ENCODE measurements at regions not wholly inside any gene's neighbourhood (a gene's known extent, or its start where the extent isn't known, plus 50 kb on each side); places are given as distances from the start of the nearest gene placed in this dataset.
"Not testable (repeated sequence)": the region's sequence is repeated elsewhere in the genome, so short reads cannot be mapped to it uniquely, and the experiment has no call there.

- no peaks in the 10 kb centered on the region for H4K20me1 ChIP-seq (ENCODE audit: insufficient read depth, low read length)
- no peak overlapping the region for H3K9ac ChIP-seq (ENCODE audit: low read length)
- TF ChIP-seq CTCF (IDR thresholded peaks at IDR 0.05; ENCODE audit: low read length) (no peak), EZH2 (IDR thresholded peaks at IDR 0.05; ENCODE audit: borderline replicate concordance, low read length) (no peak)
- H3K27ac ChIP-seq (ENCODE audit: low read depth, low read length, poor library complexity, severe bottlenecking): no peak overlapping the region
- H3K36me3 ChIP-seq (ENCODE audit: insufficient read depth, low read length): no peaks in the 10 kb centered on the region
- no peak overlapping the region for H3K4me2 ChIP-seq (ENCODE audit: low read length)
- H3K79me2 ChIP-seq (ENCODE audit: insufficient read depth, low read length): no peaks in the 10 kb centered on the region
- no peak overlapping the region for H3K4me3 ChIP-seq (ENCODE audit: low read depth, low read length, poor library complexity, severe bottlenecking)
- no peaks in the 10 kb centered on the region for H3K4me1 ChIP-seq (ENCODE audit: insufficient read depth, low read length, severe bottlenecking)
- no peak overlapping the region for H2AFZ ChIP-seq (ENCODE audit: low read length)
- H3K27me3 ChIP-seq (ENCODE audit: insufficient read depth, low read length): no peaks in the 10 kb centered on the region
- H3K9me3 ChIP-seq (ENCODE audit: low read length): no peaks in the 10 kb centered on the region
- H3F3A ChIP-seq (ENCODE audit: insufficient read depth, low read length): no peaks in the 10 kb centered on the region
- H3K9me2 ChIP-seq (ENCODE audit: low read depth, low read length): no peaks in the 10 kb centered on the region
Observed at GRCh38 chr3:124643453-124643852, 86.8 kb upstream of the UMPS start.

GRCh38 chr3:124646186-124646585, 84.1 kb upstream of the UMPS start:
- not testable (repeated sequence) for H3K4me1 ChIP-seq (ENCODE audit: insufficient read depth, low read length, severe bottlenecking); H3K9me2 ChIP-seq (ENCODE audit: low read depth, low read length); H3K27ac ChIP-seq (ENCODE audit: low read depth, low read length, poor library complexity, severe bottlenecking); H3K4me2 ChIP-seq (ENCODE audit: low read length); H2AFZ ChIP-seq (ENCODE audit: low read length); H3K9ac ChIP-seq (ENCODE audit: low read length); H3K79me2 ChIP-seq (ENCODE audit: insufficient read depth, low read length); H4K20me1 ChIP-seq (ENCODE audit: insufficient read depth, low read length); H3K9me3 ChIP-seq (ENCODE audit: low read length); H3K36me3 ChIP-seq (ENCODE audit: insufficient read depth, low read length); H3F3A ChIP-seq (ENCODE audit: insufficient read depth, low read length); H3K4me3 ChIP-seq (ENCODE audit: low read depth, low read length, poor library complexity, severe bottlenecking); H3K27me3 ChIP-seq (ENCODE audit: insufficient read depth, low read length)

DNA sequence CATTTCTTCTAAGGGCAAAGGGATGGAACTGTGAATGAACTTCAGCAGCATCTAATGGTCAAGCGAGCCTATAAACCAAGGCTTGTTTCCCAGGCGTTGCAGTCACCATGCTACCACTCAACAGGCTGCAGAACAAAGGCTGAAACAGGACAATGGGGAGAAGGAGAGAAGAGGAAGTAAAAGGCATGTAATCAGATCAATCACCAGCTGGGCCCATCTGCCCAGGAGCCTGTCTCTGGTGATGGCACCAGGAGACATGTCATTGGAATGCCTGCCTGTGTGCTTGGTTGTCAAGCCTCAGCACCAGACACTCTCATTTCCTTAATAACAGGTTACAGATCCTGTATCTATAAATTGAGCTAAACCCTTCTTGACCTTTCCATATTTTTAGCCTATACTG, 81.7 kb upstream of the UMPS start:
- H3K4me3 ChIP-seq (ENCODE audit: low read depth, low read length, poor library complexity, severe bottlenecking): no peak overlapping the region
- H3K9ac ChIP-seq (ENCODE audit: low read length): no peak overlapping the region
- no peaks in the 10 kb centered on the region for H3K9me3 ChIP-seq (ENCODE audit: low read length)
- no peaks in the 10 kb centered on the region for H3K36me3 ChIP-seq (ENCODE audit: insufficient read depth, low read length)
- no peaks in the 10 kb centered on the region for H3K27me3 ChIP-seq (ENCODE audit: insufficient read depth, low read length)
- no peaks in the 10 kb centered on the region for H3K79me2 ChIP-seq (ENCODE audit: insufficient read depth, low read length)
- H4K20me1 ChIP-seq (ENCODE audit: insufficient read depth, low read length): no peaks in the 10 kb centered on the region
- H3K4me2 ChIP-seq (ENCODE audit: low read length): no peak overlapping the region
- H3F3A ChIP-seq (ENCODE audit: insufficient read depth, low read length): no peaks in the 10 kb centered on the region
- no peak for TF ChIP-seq EZH2 (IDR thresholded peaks at IDR 0.05; ENCODE audit: borderline replicate concordance, low read length)
- TF ChIP-seq CTCF (IDR thresholded peaks at IDR 0.05; ENCODE audit: low read length): no peak
- no peak overlapping the region for H2AFZ ChIP-seq (ENCODE audit: low read length)
- no peak overlapping the region for H3K27ac ChIP-seq (ENCODE audit: low read depth, low read length, poor library complexity, severe bottlenecking)
- H3K9me2 ChIP-seq (ENCODE audit: low read depth, low read length): no peaks in the 10 kb centered on the region
- H3K4me1 ChIP-seq (ENCODE audit: insufficient read depth, low read length, severe bottlenecking): no peaks in the 10 kb centered on the region

DNA sequence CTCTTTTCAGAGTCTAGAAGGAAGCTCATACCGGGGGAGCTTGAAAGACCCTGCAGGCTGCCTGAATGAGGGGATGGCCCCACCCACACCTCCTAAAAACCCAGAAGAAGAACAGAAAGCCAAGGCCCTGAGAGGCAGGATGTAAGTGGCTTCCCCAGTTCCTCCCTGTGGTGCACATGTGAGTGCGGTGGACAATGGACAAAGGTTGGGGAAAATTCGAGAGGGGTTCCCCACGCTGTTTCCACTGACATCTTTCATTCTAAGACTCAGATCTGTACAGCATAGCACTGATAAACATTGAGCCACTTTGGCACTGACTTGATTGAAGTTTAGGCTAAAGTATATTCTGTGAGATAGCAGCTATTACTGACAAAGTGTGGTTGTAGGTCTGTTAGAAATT, 79.5 kb upstream of the UMPS start:
- Histone ChIP-seq H3K9me2 (ENCODE audit: low read depth, low read length) (no peaks in the 10 kb centered on the region), H3K4me2 (ENCODE audit: low read length) (no peak overlapping the region), H3K36me3 (ENCODE audit: insufficient read depth, low read length) (no peaks in the 10 kb centered on the region), H4K20me1 (ENCODE audit: insufficient read depth, low read length) (no peaks in the 10 kb centered on the region), H3K79me2 (ENCODE audit: insufficient read depth, low read length) (no peaks in the 10 kb centered on the region), H3K9me3 (ENCODE audit: low read length) (no peaks in the 10 kb centered on the region), H3K27ac (ENCODE audit: low read depth, low read length, poor library complexity, severe bottlenecking) (no peak overlapping the region), H3K4me3 (ENCODE audit: low read depth, low read length, poor library complexity, severe bottlenecking) (no peak overlapping the region), H3K27me3 (ENCODE audit: insufficient read depth, low read length) (no peaks in the 10 kb centered on the region), H2AFZ (ENCODE audit: low read length) (no peak overlapping the region), H3F3A (ENCODE audit: insufficient read depth, low read length) (no peaks in the 10 kb centered on the region), H3K9ac (ENCODE audit: low read length) (no peak overlapping the region), H3K4me1 (ENCODE audit: insufficient read depth, low read length, severe bottlenecking) (no peaks in the 10 kb centered on the region)
- TF ChIP-seq EZH2 (IDR thresholded peaks at IDR 0.05; ENCODE audit: borderline replicate concordance, low read length) (no peak), CTCF (IDR thresholded peaks at IDR 0.05; ENCODE audit: low read length) (no peak)

- not testable (repeated sequence) for H3K9me3 ChIP-seq (ENCODE audit: low read length); H4K20me1 ChIP-seq (ENCODE audit: insufficient read depth, low read length); H3K4me1 ChIP-seq (ENCODE audit: insufficient read depth, low read length, severe bottlenecking); H3K27me3 ChIP-seq (ENCODE audit: insufficient read depth, low read length); H3K36me3 ChIP-seq (ENCODE audit: insufficient read depth, low read length); H3K9ac ChIP-seq (ENCODE audit: low read length); H3K9me2 ChIP-seq (ENCODE audit: low read depth, low read length); H3F3A ChIP-seq (ENCODE audit: insufficient read depth, low read length); H3K4me3 ChIP-seq (ENCODE audit: low read depth, low read length, poor library complexity, severe bottlenecking); H3K79me2 ChIP-seq (ENCODE audit: insufficient read depth, low read length); H3K4me2 ChIP-seq (ENCODE audit: low read length); H2AFZ ChIP-seq (ENCODE audit: low read length); H3K27ac ChIP-seq (ENCODE audit: low read depth, low read length, poor library complexity, severe bottlenecking)
Observed at GRCh38 chr3:124651416-124651815, 78.8 kb upstream of the UMPS start.
